HG03354 (cell line): ENCODE measurements at regions not wholly inside any gene's neighbourhood (a gene's known extent, or its start where the extent isn't known, plus 50 kb on each side); places are given as distances from the start of the nearest gene placed in this dataset.
"Not testable (repeated sequence)": the region's sequence is repeated elsewhere in the genome, so short reads cannot be mapped to it uniquely, and the experiment has no call there.

ENCODE experiments used
- ATAC-seq: cut with Tn5 transposase; IDR thresholded peaks from one replicate; pipeline ENCODE4 v1.9.1; 2021; ENCODE audit warnings: mild to moderate bottlenecking; ENCODE audit not compliant: unreplicated experiment, poor library complexity, severe bottlenecking

DNA sequence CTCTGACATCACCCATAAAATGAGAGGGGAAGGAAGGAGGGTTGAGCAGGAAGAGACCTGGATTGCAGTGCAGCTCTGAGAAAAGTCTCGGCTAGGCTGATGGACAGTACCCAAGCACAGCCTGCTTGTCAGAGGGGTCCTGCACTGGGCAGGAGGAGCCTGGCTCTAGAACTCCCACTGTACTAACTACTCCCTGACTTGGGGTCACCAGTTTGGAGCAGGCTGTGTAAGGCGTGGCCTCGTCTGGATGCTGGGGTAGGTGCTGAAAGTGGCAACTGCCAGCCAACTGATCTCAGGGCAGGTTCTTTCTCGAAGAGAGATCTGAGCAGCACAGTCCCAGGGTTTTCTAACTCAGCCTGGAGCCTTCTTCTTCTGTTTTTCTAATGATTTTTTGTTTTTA, 176.3 kb downstream of the ATP23 start:
- no peak for ATAC-seq

DNA sequence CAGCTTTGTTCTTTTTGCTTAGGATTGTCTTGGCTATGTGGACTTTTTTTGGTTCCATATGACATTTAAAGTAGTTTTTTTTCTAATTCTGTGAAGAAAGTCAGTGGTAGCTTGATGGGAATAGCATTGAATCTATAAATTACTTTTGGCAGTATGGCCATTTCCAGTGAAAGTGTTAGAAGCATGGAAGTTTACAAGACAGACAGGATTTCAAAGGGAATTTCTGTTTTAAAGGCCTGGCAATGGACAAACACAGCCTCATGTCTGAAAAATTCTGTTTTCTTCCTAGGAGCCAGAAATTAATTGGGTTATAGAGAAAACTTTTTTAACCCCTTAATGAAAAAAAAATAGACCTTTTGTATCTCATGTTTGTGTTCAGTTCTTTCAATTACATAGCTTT, 184.4 kb downstream of the ATP23 start:
- not testable (repeated sequence) for ATAC-seq

DNA sequence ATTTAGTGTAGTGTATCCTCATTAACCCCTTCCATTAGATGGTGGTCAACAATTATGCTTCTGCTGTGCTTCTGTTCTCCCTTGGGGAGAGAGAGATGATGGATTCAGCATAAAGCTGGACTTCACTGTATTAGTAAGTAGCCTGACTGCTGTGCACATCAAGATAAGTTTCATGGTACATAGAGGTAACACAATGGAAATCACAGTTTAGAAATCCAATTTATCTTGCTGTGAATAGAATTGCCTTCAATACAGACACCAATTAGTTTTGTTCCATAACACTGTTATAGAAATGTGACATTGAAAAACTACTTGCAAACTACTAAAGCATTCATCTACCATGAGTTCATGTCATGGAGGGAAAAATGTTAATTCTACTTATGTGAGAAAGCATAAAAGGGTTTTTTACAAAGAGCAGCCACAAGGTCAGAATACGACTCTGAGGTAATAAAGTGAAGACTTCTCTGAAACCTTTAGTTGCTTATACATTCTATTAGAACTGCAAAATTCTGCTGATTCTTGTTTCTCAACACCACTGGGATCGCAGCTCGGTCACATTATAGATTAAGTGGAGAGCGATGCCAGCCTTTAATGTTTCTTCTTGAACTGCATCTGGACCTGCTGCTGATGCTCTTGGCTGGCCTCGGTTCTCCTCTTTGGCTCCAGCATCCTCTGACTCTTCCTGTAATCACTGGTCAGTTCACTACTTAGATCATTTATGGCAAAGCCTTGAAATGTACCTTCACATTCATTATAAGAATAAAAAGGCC, 190.8 kb downstream of the ATP23 start:
- no peak for ATAC-seq

DNA sequence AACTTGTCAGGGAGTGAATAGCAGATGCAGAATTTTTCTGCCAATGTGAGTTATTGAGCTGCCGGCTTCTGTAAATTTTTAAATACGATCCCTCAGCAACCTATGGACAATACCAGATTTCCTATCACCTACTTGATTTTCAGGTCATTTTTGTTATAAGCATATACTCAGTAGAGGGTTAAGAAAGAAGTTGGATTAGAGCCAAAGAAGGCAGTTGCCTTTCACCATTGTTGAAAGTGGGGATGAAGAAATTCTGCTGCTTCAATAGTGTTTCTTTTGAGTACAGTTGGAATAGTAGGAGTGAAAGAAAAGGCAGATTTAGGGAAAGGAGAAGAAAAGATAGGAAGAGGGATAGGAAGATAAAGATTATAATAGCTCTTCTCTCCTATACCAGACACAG, 197.1 kb downstream of the ATP23 start:
- ATAC-seq = no peak

DNA sequence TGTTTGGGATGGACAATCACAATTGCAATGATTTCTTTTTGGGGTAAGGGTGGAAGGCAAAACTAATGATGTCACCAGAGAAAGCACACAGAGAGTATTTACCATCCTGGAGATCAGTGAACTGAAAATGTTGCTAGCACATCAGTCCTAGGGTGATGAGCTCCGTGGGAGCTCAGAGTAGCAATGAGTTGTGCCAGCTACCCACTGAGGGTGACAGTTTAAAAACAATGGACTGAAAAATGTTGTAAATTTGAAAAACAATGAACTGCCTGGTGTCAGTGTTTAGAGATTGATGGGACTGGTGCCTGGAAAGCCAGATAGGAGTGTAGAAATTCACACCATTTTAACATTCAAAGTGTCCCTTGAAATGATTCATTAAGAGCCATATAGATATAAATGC, 198.5 kb downstream of the ATP23 start:
- ATAC-seq = no peak

GRCh38 chr12:58140395-58140794, 199.0 kb downstream of the ATP23 start:
- ATAC-seq = no peak

DNA sequence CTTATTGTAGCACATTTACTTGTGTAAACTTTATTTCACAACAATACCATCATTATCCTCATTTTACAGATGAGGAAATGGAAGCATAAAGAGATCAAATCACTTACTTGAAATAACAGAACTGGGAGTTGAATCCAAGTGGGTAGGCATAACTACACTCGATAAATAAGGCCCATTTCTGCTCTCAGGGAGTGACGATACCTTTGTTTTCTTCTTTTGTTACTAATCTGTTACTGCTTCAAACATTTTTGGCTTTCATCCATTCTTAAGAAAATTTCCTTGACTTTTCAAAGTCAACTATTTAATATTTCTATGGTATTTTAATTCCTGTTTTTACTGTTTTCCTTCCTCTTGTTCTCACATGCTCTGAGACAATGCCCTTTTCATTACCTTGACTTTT, 201.6 kb downstream of the ATP23 start:
- ATAC-seq = no peak

GRCh38 chr12:58143498-58143995, 202.2 kb downstream of the ATP23 start:
- no peak for ATAC-seq

- ATAC-seq = no peak
These were observed 207.0 kb downstream of the ATP23 start for GRCh38 chr12:58148405-58148804.

GRCh38 chr12:58148976-58149375, 207.6 kb downstream of the ATP23 start:
- no peak for ATAC-seq

- ATAC-seq = no peak
These were observed 213.0 kb downstream of the ATP23 start for GRCh38 chr12:58154359-58154758.

DNA sequence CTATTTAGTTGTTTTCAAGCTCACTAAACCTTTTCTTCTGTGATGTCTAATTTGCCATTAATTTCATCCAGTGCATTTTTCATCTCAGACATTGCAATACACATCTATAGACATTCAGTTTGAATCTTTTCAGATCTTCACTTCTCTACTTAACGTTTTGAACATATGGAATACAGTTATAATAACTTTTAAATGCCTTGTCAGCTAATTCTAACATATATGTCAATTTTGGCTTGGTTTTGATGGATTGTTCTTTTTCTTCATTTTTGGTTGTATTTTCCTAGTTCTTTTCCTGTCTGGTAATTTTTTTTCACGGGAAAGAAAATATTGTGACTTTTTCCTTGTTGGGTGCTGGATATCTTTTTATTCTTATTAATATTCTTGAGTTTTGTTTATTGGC, 215.3 kb downstream of the ATP23 start:
- no peak for ATAC-seq

DNA sequence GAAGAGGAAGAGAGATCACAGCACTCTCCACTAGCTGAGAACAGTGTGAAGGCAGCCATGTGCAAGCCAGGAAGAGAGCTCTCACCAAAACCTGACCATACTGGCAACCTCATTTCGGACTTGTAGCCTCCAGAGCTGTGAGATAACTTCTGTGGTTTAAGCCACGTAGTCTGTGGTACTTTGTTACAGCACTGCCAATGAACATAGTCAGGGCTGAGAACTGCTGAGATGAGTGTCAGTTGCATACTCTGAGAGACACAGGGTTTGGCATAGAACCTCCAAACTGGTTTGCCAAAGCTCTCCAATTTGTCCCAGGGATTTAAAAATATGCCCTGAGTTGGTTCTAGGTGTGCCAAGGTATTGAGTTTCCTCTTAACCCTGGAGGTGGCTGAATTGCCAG, 218.6 kb downstream of the ATP23 start:
- no peak for ATAC-seq

GRCh38 chr12:58161773-58162172, 220.4 kb downstream of the ATP23 start:
- no peak for ATAC-seq

DNA sequence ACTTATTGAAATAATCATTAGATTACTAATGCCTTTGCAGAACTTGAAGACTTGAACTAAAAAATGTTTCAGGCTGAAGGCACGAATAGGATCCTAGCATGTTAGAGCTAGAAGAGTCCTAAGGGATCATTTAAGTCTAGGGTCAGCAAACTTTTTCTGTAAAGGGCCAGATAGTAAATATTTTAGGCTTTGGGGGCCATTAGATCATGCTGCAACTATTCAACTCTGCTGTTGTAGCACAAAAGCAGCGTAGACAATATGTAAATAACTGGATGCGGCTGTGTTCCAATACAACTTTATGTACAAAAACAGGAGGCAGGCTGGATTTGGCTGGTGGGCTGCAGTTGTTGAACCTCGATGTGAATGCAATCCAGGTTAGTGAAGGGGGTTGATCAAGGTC, 221.7 kb downstream of the ATP23 start:
- no peak for ATAC-seq

DNA sequence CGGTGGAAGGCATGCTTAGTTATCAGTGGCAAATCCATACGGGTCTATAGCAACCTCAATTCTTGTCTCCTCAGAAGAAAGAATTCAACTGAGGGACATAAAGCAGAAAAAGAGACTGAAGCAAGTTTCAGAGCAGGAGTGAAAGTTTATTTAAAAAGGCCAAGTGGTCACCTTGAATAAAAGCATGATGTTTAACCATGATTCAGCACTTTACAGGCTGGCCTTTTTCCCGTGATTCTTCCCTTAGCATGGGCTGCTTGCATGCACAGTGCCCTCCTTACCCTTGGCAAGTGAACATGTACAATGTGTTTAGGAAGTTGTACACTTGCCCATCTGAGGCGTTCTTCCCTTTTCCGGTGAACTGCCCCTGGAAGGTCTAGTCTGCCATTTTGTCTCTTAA, 225.3 kb downstream of the ATP23 start:
- no peak for ATAC-seq

DNA sequence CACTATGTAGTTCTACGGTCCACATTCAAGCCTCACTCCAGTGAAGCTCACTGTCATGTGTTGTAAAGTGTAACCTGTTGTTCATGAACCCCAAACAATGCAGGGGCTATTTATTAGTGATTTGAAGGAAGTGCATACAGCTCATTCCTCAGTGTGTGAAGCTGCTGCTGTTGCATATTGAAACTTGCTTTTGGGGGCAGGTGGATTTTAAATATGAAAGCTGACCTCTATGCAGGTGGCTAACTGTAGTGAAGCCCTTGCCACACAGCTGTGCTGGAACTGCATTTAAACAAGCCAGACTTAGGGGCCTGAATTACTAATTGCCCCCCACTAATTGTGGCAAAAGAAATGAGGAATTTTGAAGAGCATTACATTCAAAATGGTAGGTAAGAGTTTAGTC, 226.3 kb downstream of the ATP23 start:
- ATAC-seq = no peak

GRCh38 chr12:58169826-58170225, 228.5 kb downstream of the ATP23 start:
- ATAC-seq = no peak

DNA sequence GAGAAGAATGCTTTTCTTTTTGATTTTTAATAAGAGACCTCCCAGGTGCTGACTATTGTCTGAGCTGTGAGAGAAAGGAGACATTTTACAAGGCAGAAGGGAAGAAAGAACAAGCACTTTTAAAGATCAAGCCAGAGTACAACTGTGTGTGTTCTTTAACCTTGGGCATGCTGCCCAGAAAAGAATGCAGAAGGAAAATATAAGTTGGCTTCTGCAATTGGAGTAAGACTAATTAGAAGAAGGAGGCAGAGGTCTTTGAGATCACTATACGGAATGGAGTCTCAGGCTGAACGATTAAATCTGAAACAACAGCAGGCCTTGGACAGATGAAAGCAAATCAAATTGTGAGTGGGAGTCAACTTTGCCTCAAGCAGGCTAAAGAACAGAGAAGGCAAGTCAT, 230.5 kb downstream of the ATP23 start:
- no peak for ATAC-seq

DNA sequence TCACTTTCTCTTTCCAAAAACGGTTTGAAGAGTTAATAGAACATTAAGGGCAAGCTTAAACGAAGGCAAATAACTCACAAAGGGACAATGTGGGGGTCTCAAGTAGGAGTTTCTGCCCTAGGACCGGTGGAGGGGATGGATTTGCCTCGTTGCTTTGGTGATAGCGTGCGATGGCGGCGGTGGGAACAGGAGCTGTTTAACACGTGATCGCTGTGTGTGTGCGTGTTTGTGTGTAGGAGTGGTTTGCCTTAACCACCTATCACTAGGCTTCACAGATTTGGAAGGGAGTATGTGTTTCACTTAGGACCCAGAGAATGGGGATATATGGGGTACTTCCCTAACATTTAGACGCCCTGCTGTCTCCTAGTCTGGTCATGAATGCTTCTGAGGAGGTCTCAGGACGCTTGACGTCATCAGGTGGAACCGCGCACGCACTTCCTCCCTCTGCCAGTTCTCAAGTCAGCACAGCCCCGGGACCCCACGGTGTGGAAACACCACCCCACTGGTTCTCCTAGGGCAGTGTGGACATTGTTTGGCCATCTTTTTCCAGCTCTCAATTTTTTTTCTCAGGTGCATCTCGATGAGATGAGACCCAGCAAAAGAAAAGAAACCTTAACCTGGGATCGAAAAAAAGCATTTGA, 231.2 kb downstream of the ATP23 start:
- no peak for ATAC-seq

GRCh38 chr12:58174316-58174715, 232.9 kb downstream of the ATP23 start:
- ATAC-seq = no peak
